Loucy (cell line): ENCODE measurements at regions not wholly inside any gene's neighbourhood (a gene's known extent, or its start where the extent isn't known, plus 50 kb on each side); places are given as distances from the start of the nearest gene placed in this dataset.

Source experiments
- H2AFZ ChIP-seq: fragments of 200-600 bp; sonication (generic); 2 replicates; pipeline ENCODE4 v1.6.0; 2016; ENCODE audit warnings: antibody characterized with exemption, mild to moderate bottlenecking, low read length, moderate library complexity
- H3F3A ChIP-seq: fragments of 200-600 bp; 2 replicates; pipeline ENCODE4 v1.6.0; 2016; ENCODE audit warnings: antibody characterized with exemption, low read depth, mild to moderate bottlenecking
- H3K27me3 ChIP-seq: fragments of 200-600 bp; sonication (generic); 2 replicates; pipeline ENCODE4 v1.6.1; 2014; ENCODE audit warnings: low read length, mild to moderate bottlenecking; ENCODE audit not compliant: insufficient read depth, poor library complexity, severe bottlenecking
- H3K36me3 ChIP-seq: fragments of 200-600 bp; sonication (generic); 2 replicates; pipeline ENCODE4 v1.6.1; 2016; ENCODE audit warnings: low read length; ENCODE audit not compliant: insufficient read depth
- H3K4me1 ChIP-seq: fragments of 200-600 bp; sonication (generic); 2 replicates; pipeline ENCODE4 v1.5.1; 2014; ENCODE audit warnings: low read length, mild to moderate bottlenecking; ENCODE audit not compliant: insufficient read depth, poor library complexity, severe bottlenecking
- H3K4me2 ChIP-seq: fragments of 200-600 bp; sonication (generic); 2 replicates; pipeline ENCODE4 v1.6.0; 2014; ENCODE audit warnings: antibody characterized with exemption, low read length, low read depth, mild to moderate bottlenecking; ENCODE audit not compliant: poor library complexity, severe bottlenecking
- H3K4me3 ChIP-seq: fragments of 200-600 bp; sonication (generic); 2 replicates; pipeline ENCODE4 v1.5.1; 2014; ENCODE audit warnings: low read length, mild to moderate bottlenecking, mixed read lengths; ENCODE audit not compliant: poor library complexity, severe bottlenecking
- H3K79me2 ChIP-seq: fragments of 200-600 bp; sonication (generic); 2 replicates; pipeline ENCODE4 v1.6.1; 2014; ENCODE audit warnings: low read length; ENCODE audit not compliant: insufficient read depth
- H3K9ac ChIP-seq: fragments of 200-600 bp; sonication (generic); 2 replicates; pipeline ENCODE4 v1.6.0; 2014; ENCODE audit warnings: mild to moderate bottlenecking, low read depth, low read length, moderate library complexity; ENCODE audit not compliant: poor library complexity, severe bottlenecking
- H3K9me2 ChIP-seq: fragments of 200-600 bp; sonication (generic); replicated peaks from 2 replicates; pipeline ENCODE4 v1.6.1; 2016; ENCODE audit warnings: low read depth, low read length, mixed read lengths
- H3K9me3 ChIP-seq: fragments of 200-600 bp; sonication (generic); 2 replicates; pipeline ENCODE4 v1.6.1; 2014; ENCODE audit warnings: mild to moderate bottlenecking, antibody characterized with exemption, low read length, low read depth; ENCODE audit not compliant: insufficient read depth
- H4K20me1 ChIP-seq: fragments of 200-600 bp; sonication (generic); 2 replicates; pipeline ENCODE4 v1.6.0; 2014; ENCODE audit warnings: antibody characterized with exemption, low read length, mild to moderate bottlenecking; ENCODE audit not compliant: insufficient read depth, poor library complexity, severe bottlenecking
- CTCF ChIP-seq: fragments of 200-600 bp; sonication (generic); conservative IDR thresholded peaks from 2 replicates; pipeline ENCODE4 v1.5.1; 2014; ENCODE audit warnings: mild to moderate bottlenecking, antibody characterized with exemption, low read length
- EZH2phosphoT487 ChIP-seq: fragments of 200-600 bp; IDR thresholded peaks from 2 replicates; pipeline ENCODE4 v1.6.1; 2018; ENCODE audit warnings: antibody characterized with exemption, mild to moderate bottlenecking, moderate library complexity, borderline replicate concordance

GRCh38 chr1:112790920-112791722 lies 76.0 kb upstream of the PPM1J start:
- no peaks in the 10 kb centered on the region for H4K20me1 ChIP-seq
- H3K79me2 ChIP-seq: no peaks in the 10 kb centered on the region
- H3K9me3 ChIP-seq: no peaks in the 10 kb centered on the region
- no peaks in the 10 kb centered on the region for H3K9me2 ChIP-seq
- H3F3A ChIP-seq: no peaks in the 10 kb centered on the region
- H3K4me3 ChIP-seq: no peak overlapping the region
- H2AFZ ChIP-seq: no peak overlapping the region
- H3K27me3 ChIP-seq: no peaks in the 10 kb centered on the region
- H3K4me2 ChIP-seq: no peak overlapping the region
- no peaks in the 10 kb centered on the region for H3K4me1 ChIP-seq
- no peak overlapping the region for H3K9ac ChIP-seq
- TF ChIP-seq EZH2phosphoT487 (no peak), CTCF (no peak)
- no peaks in the 10 kb centered on the region for H3K36me3 ChIP-seq

- no peaks in the 10 kb centered on the region for H4K20me1 ChIP-seq
- H3K27me3 ChIP-seq: no peaks in the 10 kb centered on the region
- H3K4me3 ChIP-seq: no peak overlapping the region
- H3K36me3 ChIP-seq: no peaks in the 10 kb centered on the region
- H3K4me1 ChIP-seq: no peaks in the 10 kb centered on the region
- no peak overlapping the region for H3K4me2 ChIP-seq
- no peak overlapping the region for H3K9ac ChIP-seq
- no peaks in the 10 kb centered on the region for H3K9me2 ChIP-seq
- no peaks in the 10 kb centered on the region for H3K9me3 ChIP-seq
- no peaks in the 10 kb centered on the region for H3K79me2 ChIP-seq
- no peak overlapping the region for H2AFZ ChIP-seq
- TF ChIP-seq EZH2phosphoT487 (no peak), CTCF (no peak)
- no peaks in the 10 kb centered on the region for H3F3A ChIP-seq
Observed at GRCh38 chr1:112788561-112788960, 73.4 kb upstream of the PPM1J start.

GRCh38 chr1:112788054-112788453 lies 72.9 kb upstream of the PPM1J start:
- Histone ChIP-seq H4K20me1 (no peaks in the 10 kb centered on the region), H3K4me3 (no peak overlapping the region), H3F3A (no peaks in the 10 kb centered on the region), H3K4me1 (no peaks in the 10 kb centered on the region), H3K79me2 (no peaks in the 10 kb centered on the region), H3K4me2 (no peak overlapping the region), H3K36me3 (no peaks in the 10 kb centered on the region), H3K9me3 (no peaks in the 10 kb centered on the region), H3K9me2 (no peaks in the 10 kb centered on the region), H3K27me3 (no peaks in the 10 kb centered on the region), H2AFZ (no peak overlapping the region), H3K9ac (no peak overlapping the region)
- TF ChIP-seq CTCF (no peak), EZH2phosphoT487 (no peak)
